ENCODE measurements at regions not wholly inside any gene's neighbourhood (a gene's known extent, or its start where the extent isn't known, plus 50 kb on each side); places are given as distances from the start of the nearest gene placed in this dataset.

- no peaks in the 10 kb centered on the region for H3K4me1 ChIP-seq (replicated peaks in 1 of 2)
- H3K27me3 ChIP-seq, result no peaks in the 10 kb centered on the region
- no peak overlapping the region for H3K4me3 ChIP-seq
- DNase-seq, result no peak
- no peaks in the 10 kb centered on the region for H3K36me3 ChIP-seq (replicated peaks in 1 of 2)
- 83 to 92% (median 89%) methylated on average over 5 of the region's 5 CpGs for WGBS, 4 donors
- no peak overlapping the region for H3K27ac ChIP-seq
- TF ChIP-seq CTCF (IDR thresholded peaks at IDR 0.05) (no peak), POLR2A (IDR thresholded peaks at IDR 0.05) (no peak)
- no peaks in the 10 kb centered on the region for H3K9me3 ChIP-seq (replicated peaks in 1 of 3)
- intact Hi-C loops (cut with DNase I), result no loop called here
Observed at GRCh38 chr9:109593612-109594011, 95.5 kb upstream of the PTPN3 start.

- H3K4me3 ChIP-seq, result no peak overlapping the region
- intact Hi-C loops (cut with DNase I), result no loop called here
- TF ChIP-seq CTCF (IDR thresholded peaks at IDR 0.05), result no peak
- TF ChIP-seq POLR2A (IDR thresholded peaks at IDR 0.05), result no peak
- H3K4me1 ChIP-seq (replicated peaks in 1 of 2), result no peaks in the 10 kb centered on the region
- no peaks in the 10 kb centered on the region for H3K9me3 ChIP-seq (replicated peaks in 1 of 3)
- no peak for DNase-seq
- no peaks in the 10 kb centered on the region for H3K36me3 ChIP-seq (replicated peaks in 1 of 2)
- H3K27me3 ChIP-seq, result no peaks in the 10 kb centered on the region
- no peak overlapping the region for H3K27ac ChIP-seq
- WGBS, 4 donors, result 71 to 79% (median 74%) methylated on average over 3 of the region's 3 CpGs
Observed at GRCh38 chr9:109597496-109597895, 99.4 kb upstream of the PTPN3 start.

GRCh38 chr9:109599131-109599530 lies 101.0 kb upstream of the PTPN3 start:
- no peaks in the 10 kb centered on the region for H3K27me3 ChIP-seq
- no peak for DNase-seq
- no peak overlapping the region for H3K4me3 ChIP-seq
- 96 to 98% (median 97%) methylated on average over 2 of the region's 2 CpGs for WGBS, 4 donors
- TF ChIP-seq CTCF (IDR thresholded peaks at IDR 0.05), result no peak
- no peak for TF ChIP-seq POLR2A (IDR thresholded peaks at IDR 0.05)
- H3K36me3 ChIP-seq (replicated peaks in 1 of 2), result no peaks in the 10 kb centered on the region
- intact Hi-C loops (cut with DNase I), result no loop called here
- no peaks in the 10 kb centered on the region for H3K9me3 ChIP-seq (replicated peaks in 1 of 3)
- no peaks in the 10 kb centered on the region for H3K4me1 ChIP-seq (replicated peaks in 1 of 2)
- no peak overlapping the region for H3K27ac ChIP-seq

- 73 to 81% (median 75%) methylated on average over 6 of the region's 6 CpGs for WGBS, 4 donors
Observed at GRCh38 chr9:109599711-109600110, 101.6 kb upstream of the PTPN3 start.

More at GRCh38 chr9:109599711-109600110, 101.6 kb upstream of the PTPN3 start:
- Histone ChIP-seq H3K9me3 (replicated peaks in 1 of 3) (no peaks in the 10 kb centered on the region), H3K4me3 (no peak overlapping the region), H3K27me3 (no peaks in the 10 kb centered on the region), H3K36me3 (replicated peaks in 1 of 2) (no peaks in the 10 kb centered on the region), H3K4me1 (replicated peaks in 1 of 2) (no peaks in the 10 kb centered on the region), H3K27ac (no peak overlapping the region)
- no peak for DNase-seq
- no peak for TF ChIP-seq CTCF (IDR thresholded peaks at IDR 0.05)
- no peak for TF ChIP-seq POLR2A (IDR thresholded peaks at IDR 0.05)
- intact Hi-C loops (cut with DNase I), result no loop called here
